ENCODE measurements at regions not wholly inside any gene's neighbourhood (a gene's known extent, or its start where the extent isn't known, plus 50 kb on each side); places are given as distances from the start of the nearest gene placed in this dataset.
"Not testable (repeated sequence)": the region's sequence is repeated elsewhere in the genome, so short reads cannot be mapped to it uniquely, and the experiment has no call there.

DNA sequence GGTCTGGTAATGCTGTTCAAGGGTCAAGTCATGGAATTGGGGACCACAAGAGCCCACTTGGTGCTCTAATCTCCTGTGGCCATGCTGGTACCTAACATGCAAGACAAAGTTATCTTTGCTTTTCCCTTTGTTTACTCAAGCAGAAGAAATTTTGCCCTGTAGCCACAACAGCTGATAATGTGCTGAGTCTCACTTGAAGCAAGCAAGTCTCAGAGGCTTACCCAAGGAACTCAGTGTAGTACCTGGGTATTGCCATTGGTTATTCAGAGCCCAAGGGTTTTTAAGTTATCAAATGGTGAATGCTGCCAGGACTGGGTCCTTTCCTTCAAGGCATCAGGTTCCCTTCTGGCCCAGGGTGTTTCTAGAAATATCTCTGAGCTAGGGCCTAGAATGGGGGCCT is 198.9 kb upstream of the RNPC3 start:
- TF ChIP-seq POLR2A (IDR thresholded peaks at IDR 0.05; ENCODE audit: low read length) (no peak), GATA1 (IDR thresholded peaks at IDR 0.05; ENCODE audit: low read depth, low read length) (no peak)
- DNase-seq: no peak

DNA sequence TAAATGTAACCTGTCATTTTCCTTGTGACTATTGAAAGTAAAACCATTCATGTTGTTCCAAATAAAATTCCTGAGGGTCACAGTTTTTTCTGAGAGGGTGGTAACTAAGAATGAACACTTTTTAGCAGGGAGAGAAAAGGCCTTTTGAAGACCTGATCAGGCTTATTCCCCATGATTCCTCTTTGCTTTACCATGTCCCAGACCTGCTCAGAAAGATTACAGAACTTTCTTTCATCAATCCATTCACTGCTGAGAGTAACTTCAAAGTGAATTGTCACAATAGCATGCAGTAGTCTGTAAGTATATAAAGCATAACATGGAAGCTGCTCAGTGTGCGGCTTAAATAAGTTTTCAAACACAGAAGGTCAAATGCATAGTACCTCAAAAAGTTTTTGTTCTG is 201.5 kb upstream of the COL11A1 start:
- DNase-seq: no peak
- TF ChIP-seq POLR2A (IDR thresholded peaks at IDR 0.05; ENCODE audit: low read length): no peak
- TF ChIP-seq GATA1 (IDR thresholded peaks at IDR 0.05; ENCODE audit: low read depth, low read length): no peak

GRCh38 chr1:103307751-103308150 is 199.4 kb upstream of the COL11A1 start:
- no peak for DNase-seq
- TF ChIP-seq GATA1 (IDR thresholded peaks at IDR 0.05; ENCODE audit: low read depth, low read length): no peak
- no peak for TF ChIP-seq POLR2A (IDR thresholded peaks at IDR 0.05; ENCODE audit: low read length)

DNA sequence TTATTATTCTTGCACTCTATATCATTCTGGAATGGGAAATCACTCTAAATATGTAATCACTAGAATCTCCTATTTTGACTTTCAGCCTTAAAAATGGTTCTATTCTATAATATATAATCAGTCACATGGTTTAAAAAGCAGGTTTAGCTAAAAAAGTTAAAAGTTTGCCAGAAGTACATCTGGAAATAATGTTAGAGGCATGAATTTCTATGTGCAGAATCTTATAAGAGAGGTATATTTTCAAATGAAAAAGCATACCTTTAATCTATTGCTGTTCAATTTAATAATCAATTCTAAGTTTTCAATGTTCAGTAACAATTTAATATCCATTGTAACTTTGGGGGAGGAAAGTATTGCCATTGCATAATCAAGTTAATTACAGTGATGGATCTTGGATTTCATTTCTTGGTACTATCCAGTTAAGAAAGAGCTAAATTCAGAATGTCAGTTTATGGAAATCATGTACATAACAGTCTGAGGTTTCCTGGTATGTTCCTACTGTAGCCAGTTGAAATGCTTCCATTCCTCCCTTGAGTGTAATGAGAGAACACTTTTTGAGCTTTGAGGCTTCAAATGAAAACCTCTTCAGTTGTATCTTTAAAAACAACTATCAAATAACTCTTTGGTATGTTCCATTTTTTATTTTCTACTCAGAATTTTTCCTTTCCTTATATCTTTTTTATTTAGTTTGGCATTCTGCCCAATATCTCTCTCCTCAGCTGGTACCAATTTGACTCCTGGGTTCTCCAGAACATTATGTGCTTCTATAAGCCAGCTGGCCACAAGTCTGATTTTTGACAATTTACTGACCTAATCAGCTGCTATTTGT is 175.7 kb upstream of the COL11A1 start:
- no peak for DNase-seq
- TF ChIP-seq GATA1 (IDR thresholded peaks at IDR 0.05; ENCODE audit: low read depth, low read length) (no peak), POLR2A (IDR thresholded peaks at IDR 0.05; ENCODE audit: low read length) (no peak)

- no peak for DNase-seq
- TF ChIP-seq GATA1 (IDR thresholded peaks at IDR 0.05; ENCODE audit: low read depth, low read length): no peak
- no peak for TF ChIP-seq POLR2A (IDR thresholded peaks at IDR 0.05; ENCODE audit: low read length)
These were observed 175.0 kb upstream of the COL11A1 start for GRCh38 chr1:103283371-103283770.

DNA sequence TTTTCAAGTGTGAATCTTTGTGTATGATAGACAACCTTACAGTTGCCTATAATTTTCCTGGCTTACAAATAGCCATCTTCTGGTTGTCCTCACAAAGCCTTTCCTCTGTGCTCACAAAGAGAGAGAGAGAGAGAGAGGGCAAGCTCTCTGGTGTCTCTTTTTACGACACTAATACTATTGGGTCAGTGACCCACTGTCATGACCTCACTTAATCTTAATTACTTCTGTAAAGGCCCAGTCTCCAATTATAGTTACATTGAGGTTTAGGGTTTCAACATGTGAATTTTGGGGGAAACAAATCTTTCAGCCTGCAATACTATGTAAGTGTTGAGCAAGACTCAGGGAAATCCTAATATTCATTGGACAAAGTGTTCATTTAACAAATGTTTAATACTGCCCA is 167.4 kb upstream of the COL11A1 start:
- DNase-seq: no peak
- TF ChIP-seq GATA1 (IDR thresholded peaks at IDR 0.05; ENCODE audit: low read depth, low read length) (no peak), POLR2A (IDR thresholded peaks at IDR 0.05; ENCODE audit: low read length) (no peak)

- no peak for DNase-seq
- no peak for TF ChIP-seq GATA1 (IDR thresholded peaks at IDR 0.05; ENCODE audit: low read depth, low read length)
- TF ChIP-seq POLR2A (IDR thresholded peaks at IDR 0.05; ENCODE audit: low read length): no peak
These were observed 166.6 kb upstream of the COL11A1 start for GRCh38 chr1:103274886-103275285.

GRCh38 chr1:103273106-103273505 is 164.8 kb upstream of the COL11A1 start:
- no peak for DNase-seq
- TF ChIP-seq POLR2A (IDR thresholded peaks at IDR 0.05; ENCODE audit: low read length) (no peak), GATA1 (IDR thresholded peaks at IDR 0.05; ENCODE audit: low read depth, low read length) (no peak)

GRCh38 chr1:103271471-103271870 is 163.1 kb upstream of the COL11A1 start:
- not testable (repeated sequence) for DNase-seq

- TF ChIP-seq GATA1 (IDR thresholded peaks at IDR 0.05; ENCODE audit: low read depth, low read length): no peak
- TF ChIP-seq POLR2A (IDR thresholded peaks at IDR 0.05; ENCODE audit: low read length): no peak
- no peak for DNase-seq
These were observed 159.6 kb upstream of the COL11A1 start for GRCh38 chr1:103267893-103268292.

DNA sequence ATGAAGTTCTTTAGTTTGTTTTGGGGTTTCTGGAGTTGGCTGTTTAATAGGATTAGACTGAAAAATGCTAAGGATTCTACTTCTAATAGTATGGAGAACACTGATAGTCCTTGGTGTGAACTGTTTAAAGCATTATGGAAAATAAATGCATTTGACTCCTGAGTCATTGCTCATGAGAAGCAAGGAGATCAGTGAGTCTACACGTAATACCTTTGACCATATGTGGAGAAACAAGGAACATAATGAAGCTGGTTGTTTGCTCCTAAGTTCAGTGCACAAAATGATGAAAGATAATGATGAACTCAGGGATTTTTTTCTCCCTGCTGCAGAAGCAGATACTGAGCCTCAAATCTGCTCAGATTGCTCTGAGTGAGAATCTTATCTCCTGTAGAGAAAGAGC is 158.9 kb upstream of the COL11A1 start:
- no peak for TF ChIP-seq GATA1 (IDR thresholded peaks at IDR 0.05; ENCODE audit: low read depth, low read length)
- no peak for TF ChIP-seq POLR2A (IDR thresholded peaks at IDR 0.05; ENCODE audit: low read length)
- DNase-seq: no peak

- TF ChIP-seq POLR2A (IDR thresholded peaks at IDR 0.05; ENCODE audit: low read length) (no peak), GATA1 (IDR thresholded peaks at IDR 0.05; ENCODE audit: low read depth, low read length) (no peak)
- DNase-seq: no peak
These were observed 157.7 kb upstream of the COL11A1 start for GRCh38 chr1:103266036-103266435.

GRCh38 chr1:103265551-103265950 is 157.2 kb upstream of the COL11A1 start:
- no peak for TF ChIP-seq GATA1 (IDR thresholded peaks at IDR 0.05; ENCODE audit: low read depth, low read length)
- TF ChIP-seq POLR2A (IDR thresholded peaks at IDR 0.05; ENCODE audit: low read length): no peak
- DNase-seq: no peak

- no peak for DNase-seq
- TF ChIP-seq GATA1 (IDR thresholded peaks at IDR 0.05; ENCODE audit: low read depth, low read length) (no peak), POLR2A (IDR thresholded peaks at IDR 0.05; ENCODE audit: low read length) (no peak)
These were observed 151.7 kb upstream of the COL11A1 start for GRCh38 chr1:103259982-103260381.

GRCh38 chr1:103256490-103256889 is 148.2 kb upstream of the COL11A1 start:
- no peak for TF ChIP-seq POLR2A (IDR thresholded peaks at IDR 0.05; ENCODE audit: low read length)
- TF ChIP-seq GATA1 (IDR thresholded peaks at IDR 0.05; ENCODE audit: low read depth, low read length): no peak
- no peak for DNase-seq
